ES-I3 (cell line): ENCODE measurements at regions not wholly inside any gene's neighbourhood (a gene's known extent, or its start where the extent isn't known, plus 50 kb on each side); places are given as distances from the start of the nearest gene placed in this dataset.

Experiments used
- H3K36me3 ChIP-seq: 2 replicates; pipeline ENCODE4 v1.6.1; 2013; ENCODE audit warnings: mild to moderate bottlenecking, low read length, control low read depth, moderate library complexity; ENCODE audit not compliant: insufficient read depth
- H3K4me1 ChIP-seq: 2 replicates; pipeline ENCODE4 v1.6.1; 2013; ENCODE audit warnings: mild to moderate bottlenecking, control low read depth, low read length; ENCODE audit not compliant: insufficient read depth
- H3K9ac ChIP-seq: 2 replicates; pipeline ENCODE4 v1.6.1; 2013; ENCODE audit warnings: low read depth, mild to moderate bottlenecking, low read length, moderate library complexity
- H3K9me3 ChIP-seq: 2 replicates; pipeline ENCODE4 v1.6.1; 2013; ENCODE audit warnings: mild to moderate bottlenecking, low read length, moderate library complexity; ENCODE audit not compliant: control insufficient read depth, insufficient read depth

DNA sequence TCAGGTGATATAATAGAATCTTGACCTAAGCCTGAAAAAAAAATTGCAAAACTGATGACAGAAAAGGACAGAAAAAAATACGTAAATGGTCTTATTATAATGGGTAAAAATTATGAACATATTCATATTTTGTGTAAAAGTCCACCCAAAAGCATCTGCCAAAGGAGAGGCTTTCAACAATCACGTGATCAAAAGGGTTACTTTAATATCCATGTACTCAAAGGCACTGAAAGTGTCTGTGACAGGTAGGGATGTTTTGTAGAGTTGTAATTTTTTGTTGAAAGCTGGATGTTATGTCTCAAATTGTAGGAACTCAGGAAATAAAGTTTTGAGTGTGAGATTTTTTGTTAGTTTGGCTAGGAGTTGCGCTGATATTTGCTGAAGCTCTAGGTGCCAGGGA, 144.8 kb upstream of the GALNTL6 start:
- no peaks in the 10 kb centered on the region for H3K36me3 ChIP-seq
- H3K4me1 ChIP-seq: no peaks in the 10 kb centered on the region
- no peaks in the 10 kb centered on the region for H3K9me3 ChIP-seq
- H3K9ac ChIP-seq: no peak overlapping the region

- no peaks in the 10 kb centered on the region for H3K36me3 ChIP-seq
- no peaks in the 10 kb centered on the region for H3K9me3 ChIP-seq
- H3K4me1 ChIP-seq: no peaks in the 10 kb centered on the region
- H3K9ac ChIP-seq: no peak overlapping the region
Observed at GRCh38 chr4:171667906-171668305, 145.3 kb upstream of the GALNTL6 start.

GRCh38 chr4:171651071-171651470, 162.1 kb upstream of the GALNTL6 start:
- Histone ChIP-seq H3K36me3 (no peaks in the 10 kb centered on the region), H3K9ac (no peak overlapping the region)

DNA sequence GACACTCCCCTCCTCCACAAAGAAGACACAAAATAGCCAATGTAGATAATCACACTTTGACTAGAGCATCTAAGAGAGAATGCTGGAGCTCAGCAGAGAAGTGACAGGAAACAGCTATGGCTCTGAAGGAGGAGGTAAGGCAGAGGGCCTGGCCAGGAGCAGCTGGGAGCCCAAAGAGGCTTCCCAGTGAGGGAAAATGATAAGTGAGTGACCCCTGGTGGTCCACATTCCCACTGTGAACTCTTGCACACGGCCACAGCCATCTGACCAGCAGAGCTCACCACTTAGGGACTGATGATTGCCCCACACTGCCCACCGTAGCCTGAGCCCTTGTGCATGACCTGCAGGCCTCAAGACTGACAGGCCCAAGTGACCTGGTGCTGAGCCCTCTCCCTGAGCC, 162.7 kb upstream of the GALNTL6 start:
- Histone ChIP-seq H3K36me3 (no peaks in the 10 kb centered on the region), H3K4me1 (no peaks in the 10 kb centered on the region), H3K9ac (no peak overlapping the region), H3K9me3 (no peaks in the 10 kb centered on the region)

More at GRCh38 chr4:171651071-171651470, 162.1 kb upstream of the GALNTL6 start:
- H3K9me3 ChIP-seq: no peaks in the 10 kb centered on the region
- no peaks in the 10 kb centered on the region for H3K4me1 ChIP-seq

GRCh38 chr4:171648926-171649325, 164.3 kb upstream of the GALNTL6 start:
- H3K36me3 ChIP-seq: no peaks in the 10 kb centered on the region
- H3K9me3 ChIP-seq: no peaks in the 10 kb centered on the region
- H3K9ac ChIP-seq: no peak overlapping the region
- 0 out of 2 replicates have a peak, but pooled peaks cover 5% of the 10 kb centered on the region for H3K4me1 ChIP-seq

GRCh38 chr4:171646984-171647383, 166.2 kb upstream of the GALNTL6 start:
- 0 out of 2 replicates have a peak, but pooled peaks cover 5% of the 10 kb centered on the region for H3K4me1 ChIP-seq
- H3K9me3 ChIP-seq: no peaks in the 10 kb centered on the region
- H3K36me3 ChIP-seq: no peaks in the 10 kb centered on the region
- H3K9ac ChIP-seq: no peak overlapping the region

GRCh38 chr4:171644430-171645057, 168.7 kb upstream of the GALNTL6 start:
- no peaks in the 10 kb centered on the region for H3K9me3 ChIP-seq
- 0 out of 2 replicates have a peak, but pooled peaks cover 5% of the 10 kb centered on the region for H3K4me1 ChIP-seq
- no peaks in the 10 kb centered on the region for H3K36me3 ChIP-seq
- no peak overlapping the region for H3K9ac ChIP-seq

GRCh38 chr4:171639540-171639939, 173.7 kb upstream of the GALNTL6 start:
- H3K9ac ChIP-seq: no peak overlapping the region
- H3K36me3 ChIP-seq: no peaks in the 10 kb centered on the region
- H3K4me1 ChIP-seq: 0 out of 2 replicates have a peak, but pooled peaks cover under 1% of the 10 kb centered on the region
- H3K9me3 ChIP-seq: no peaks in the 10 kb centered on the region

GRCh38 chr4:171636606-171637005, 176.6 kb upstream of the GALNTL6 start:
- H3K9me3 ChIP-seq: no peaks in the 10 kb centered on the region

DNA sequence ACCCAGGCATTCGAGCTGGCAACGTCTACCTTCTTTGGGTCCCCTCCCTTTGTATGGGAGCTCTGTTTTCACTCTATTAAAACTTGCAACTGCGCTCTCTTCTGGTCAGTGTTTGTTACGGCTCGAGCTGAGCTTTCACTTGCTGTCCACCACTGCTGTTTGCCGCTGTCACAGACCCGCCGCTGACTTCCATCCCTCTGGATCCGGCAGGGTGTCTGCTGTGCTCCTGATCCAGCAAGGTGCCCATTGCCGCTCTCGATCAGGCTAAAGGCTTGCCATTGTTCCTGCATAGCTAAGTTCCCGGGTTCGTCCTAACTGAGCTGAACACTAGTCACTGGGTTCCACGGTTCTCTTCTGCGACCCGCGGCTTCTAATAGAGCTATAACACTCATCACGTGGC, 183.5 kb upstream of the GALNTL6 start:
- Histone ChIP-seq H3K9ac (no peak overlapping the region; the same call in 1 of the 2 replicates), H3K36me3 (no peaks in the 10 kb centered on the region), H3K4me1 (no peaks in the 10 kb centered on the region), H3K9me3 (no peaks in the 10 kb centered on the region)

More at GRCh38 chr4:171636606-171637005, 176.6 kb upstream of the GALNTL6 start:
- Histone ChIP-seq H3K36me3 (no peaks in the 10 kb centered on the region), H3K9ac (no peak overlapping the region), H3K4me1 (no peaks in the 10 kb centered on the region)

- H3K9me3 ChIP-seq: no peaks in the 10 kb centered on the region
- no peak overlapping the region for H3K9ac ChIP-seq
- no peaks in the 10 kb centered on the region for H3K36me3 ChIP-seq
- H3K4me1 ChIP-seq: no peaks in the 10 kb centered on the region
Observed at GRCh38 chr4:171629182-171629581, 184.0 kb upstream of the GALNTL6 start.

GRCh38 chr4:171626554-171626953, 186.7 kb upstream of the GALNTL6 start:
- H3K4me1 ChIP-seq: no peaks in the 10 kb centered on the region
- no peaks in the 10 kb centered on the region for H3K9me3 ChIP-seq
- H3K9ac ChIP-seq: no peak overlapping the region
- no peaks in the 10 kb centered on the region for H3K36me3 ChIP-seq

GRCh38 chr4:171622729-171623128, 190.5 kb upstream of the GALNTL6 start:
- Histone ChIP-seq H3K9me3 (no peaks in the 10 kb centered on the region), H3K9ac (no peak overlapping the region), H3K4me1 (no peaks in the 10 kb centered on the region), H3K36me3 (no peaks in the 10 kb centered on the region)

DNA sequence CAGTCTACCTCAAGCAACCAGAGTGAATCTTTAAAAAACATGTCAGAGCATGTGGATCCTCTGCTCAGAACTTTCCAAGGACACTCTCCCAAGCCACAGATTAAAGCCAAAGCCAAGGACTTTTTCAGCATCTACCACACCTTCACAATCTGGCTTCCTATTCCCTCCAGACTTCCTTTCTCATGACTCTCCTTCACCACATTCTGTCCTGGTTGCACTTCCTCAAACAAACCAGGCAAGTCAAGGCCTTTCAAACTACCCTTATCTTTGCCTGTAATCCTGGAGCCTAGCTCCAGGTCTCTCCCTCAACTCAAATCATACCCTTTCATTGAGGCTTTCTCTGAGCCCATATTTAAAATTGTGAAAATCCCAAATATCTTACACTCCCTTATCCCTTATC, 191.6 kb upstream of the GALNTL6 start:
- H3K9me3 ChIP-seq: no peaks in the 10 kb centered on the region
- H3K36me3 ChIP-seq: no peaks in the 10 kb centered on the region
- H3K4me1 ChIP-seq: no peaks in the 10 kb centered on the region
- H3K9ac ChIP-seq: no peak overlapping the region

- no peaks in the 10 kb centered on the region for H3K4me1 ChIP-seq
- H3K36me3 ChIP-seq: no peaks in the 10 kb centered on the region
- no peak overlapping the region for H3K9ac ChIP-seq
Observed at GRCh38 chr4:171612907-171613306, 200.3 kb upstream of the GALNTL6 start.

More at GRCh38 chr4:171612907-171613306, 200.3 kb upstream of the GALNTL6 start:
- no peaks in the 10 kb centered on the region for H3K9me3 ChIP-seq
